Heart left ventricle (tissue), 13 donors: ENCODE measurements at regions not wholly inside any gene's neighbourhood (a gene's known extent, or its start where the extent isn't known, plus 50 kb on each side); places are given as distances from the start of the nearest gene placed in this dataset.

Experiments used
- CTCF ChIP-seq, 12 donors: fragments of 200-600 bp; sonication (generic) in 4 of 12; IDR thresholded peaks; one replicate each; pipeline versions ENCODE4 v1.5.0 to v1.8.0; 2018 to 2022; ENCODE audit warnings: antibody characterized with exemption in 12 of 12, mild to moderate bottlenecking in 5 of 12
- POLR2A ChIP-seq, 2 donors: fragments of 450-650 bp; IDR thresholded peaks; one replicate each; pipeline ENCODE4 v1.6.1; 2017; ENCODE audit warnings: antibody characterized with exemption in 2 of 2, mild to moderate bottlenecking in 2 of 2, moderate library complexity in 2 of 2
- donor health status: ischemic (EF 13 %, LVEDD 7.1; RV severe dilation, severe dysfunction).
- donor health status: DM: no; HTN: yes; CAD: no.
- donor health status: DM: no; HTN: no; CAD: no.
- donor health status: ischemic (EF 25% LVEDD 6.9; RV normal size, moderate dysfunction).
- donor health status: ischemic (EF 25% LVEDD 5.7; RV mildly dilated, moderate dysfunction).
- donor health status: ischemic (EF 35%, LVEDD 5.7; RV mildly dilated, moderate dysfunction).
- donor health status: nonischemic (EF 11% LVEDD 7.7; RV severe dilation, severe dysfunction).
- donor health status: DM: yes; HTN: yes; CAD: no.
- donor health status: PGD.
- donor health status: ischemic (EF 29% LVEDD 5.4; RV normal size, mild dysfunction).
- donor health status: nonischemic (EF 23%, LVEDD 6.1; RV moderate dilation, normal function).

GRCh38 chr3:135329479-135329878, 534.4 kb downstream of the EPHB1 start:
- no peak for TF ChIP-seq POLR2A (IDR thresholded peaks at IDR 0.05)
- no peak for TF ChIP-seq CTCF (IDR thresholded peaks at IDR 0.05)
